ENCODE measurements at regions not wholly inside any gene's neighbourhood (a gene's known extent, or its start where the extent isn't known, plus 50 kb on each side); places are given as distances from the start of the nearest gene placed in this dataset.

GRCh38 chr5:143516249-143516648 is 112.8 kb upstream of the NR3C1 start:
- 0 out of 2 replicates have a peak overlapping the region, but pooled peaks have one; percentile 35 for H3K27ac ChIP-seq (ENCODE audit: low read depth, low read length)
- H2AFZ ChIP-seq (ENCODE audit: low read length, unreplicated experiment): no peak overlapping the region
- H3K79me2 ChIP-seq (ENCODE audit: control insufficient read depth, insufficient read depth, low read length, unreplicated experiment): no peaks in the 10 kb centered on the region
- peaks cover 13% of the 10 kb centered on the region for H3K4me1 ChIP-seq (ENCODE audit: control insufficient read depth, insufficient read depth, low read length, unreplicated experiment)
- no peaks in the 10 kb centered on the region for H3K36me3 ChIP-seq (ENCODE audit: insufficient read depth, low read length)
- no peaks in the 10 kb centered on the region for H3K27me3 ChIP-seq (ENCODE audit: insufficient read depth, low read length)
- H3K4me3 ChIP-seq (ENCODE audit: low read depth, low read length): no peak overlapping the region

GRCh38 chr5:143515829-143516228 is 112.3 kb upstream of the NR3C1 start:
- H2AFZ ChIP-seq (ENCODE audit: low read length, unreplicated experiment): no peak overlapping the region
- H3K79me2 ChIP-seq (ENCODE audit: control insufficient read depth, insufficient read depth, low read length, unreplicated experiment): no peaks in the 10 kb centered on the region
- no peaks in the 10 kb centered on the region for H3K36me3 ChIP-seq (ENCODE audit: insufficient read depth, low read length)
- no peaks in the 10 kb centered on the region for H3K27me3 ChIP-seq (ENCODE audit: insufficient read depth, low read length)
- H3K4me3 ChIP-seq (ENCODE audit: low read depth, low read length): no peak overlapping the region
- peaks cover 13% of the 10 kb centered on the region for H3K4me1 ChIP-seq (ENCODE audit: control insufficient read depth, insufficient read depth, low read length, unreplicated experiment)
- peak overlapping the region; percentile 35; the same call in 1 of the 2 replicates for H3K27ac ChIP-seq (ENCODE audit: low read depth, low read length)

- Histone ChIP-seq H3K4me1 (ENCODE audit: control insufficient read depth, insufficient read depth, low read length, unreplicated experiment) (peaks cover 13% of the 10 kb centered on the region), H3K36me3 (ENCODE audit: insufficient read depth, low read length) (no peaks in the 10 kb centered on the region), H2AFZ (ENCODE audit: low read length, unreplicated experiment) (no peak overlapping the region), H3K27ac (ENCODE audit: low read depth, low read length) (no peak overlapping the region), H3K79me2 (ENCODE audit: control insufficient read depth, insufficient read depth, low read length, unreplicated experiment) (no peaks in the 10 kb centered on the region), H3K4me3 (ENCODE audit: low read depth, low read length) (no peak overlapping the region), H3K27me3 (ENCODE audit: insufficient read depth, low read length) (no peaks in the 10 kb centered on the region)
These were observed 111.3 kb upstream of the NR3C1 start for GRCh38 chr5:143514616-143515335.

- no peak overlapping the region for H3K27ac ChIP-seq (ENCODE audit: low read depth, low read length)
- H2AFZ ChIP-seq (ENCODE audit: low read length, unreplicated experiment): no peak overlapping the region
- H3K27me3 ChIP-seq (ENCODE audit: insufficient read depth, low read length): no peaks in the 10 kb centered on the region
- no peaks in the 10 kb centered on the region for H3K79me2 ChIP-seq (ENCODE audit: control insufficient read depth, insufficient read depth, low read length, unreplicated experiment)
- no peaks in the 10 kb centered on the region for H3K36me3 ChIP-seq (ENCODE audit: insufficient read depth, low read length)
- no peak overlapping the region for H3K4me3 ChIP-seq (ENCODE audit: low read depth, low read length)
- H3K4me1 ChIP-seq (ENCODE audit: control insufficient read depth, insufficient read depth, low read length, unreplicated experiment): peaks cover 13% of the 10 kb centered on the region
These were observed 110.2 kb upstream of the NR3C1 start for GRCh38 chr5:143513720-143514119.

GRCh38 chr5:143511736-143512135 is 108.2 kb upstream of the NR3C1 start:
- Histone ChIP-seq H3K27me3 (ENCODE audit: insufficient read depth, low read length) (no peaks in the 10 kb centered on the region), H3K79me2 (ENCODE audit: control insufficient read depth, insufficient read depth, low read length, unreplicated experiment) (no peaks in the 10 kb centered on the region), H3K4me1 (ENCODE audit: control insufficient read depth, insufficient read depth, low read length, unreplicated experiment) (peaks cover 24% of the 10 kb centered on the region), H3K4me3 (ENCODE audit: low read depth, low read length) (no peak overlapping the region), H2AFZ (ENCODE audit: low read length, unreplicated experiment) (no peak overlapping the region), H3K27ac (ENCODE audit: low read depth, low read length) (no peak overlapping the region), H3K36me3 (ENCODE audit: insufficient read depth, low read length) (no peaks in the 10 kb centered on the region)

- Histone ChIP-seq H3K79me2 (ENCODE audit: control insufficient read depth, insufficient read depth, low read length, unreplicated experiment) (no peaks in the 10 kb centered on the region), H3K36me3 (ENCODE audit: insufficient read depth, low read length) (no peaks in the 10 kb centered on the region), H3K27me3 (ENCODE audit: insufficient read depth, low read length) (no peaks in the 10 kb centered on the region), H2AFZ (ENCODE audit: low read length, unreplicated experiment) (no peak overlapping the region), H3K4me1 (ENCODE audit: control insufficient read depth, insufficient read depth, low read length, unreplicated experiment) (peaks cover 24% of the 10 kb centered on the region), H3K4me3 (ENCODE audit: low read depth, low read length) (no peak overlapping the region), H3K27ac (ENCODE audit: low read depth, low read length) (no peak overlapping the region)
These were observed 106.3 kb upstream of the NR3C1 start for GRCh38 chr5:143509758-143510221.

GRCh38 chr5:143506836-143507552 is 103.5 kb upstream of the NR3C1 start:
- Histone ChIP-seq H3K4me3 (ENCODE audit: low read depth, low read length) (peak overlapping the region; percentile 32), H3K27ac (ENCODE audit: low read depth, low read length) (peak overlapping the region; percentile 80), H2AFZ (ENCODE audit: low read length, unreplicated experiment) (peak overlapping the region; percentile 16), H3K79me2 (ENCODE audit: control insufficient read depth, insufficient read depth, low read length, unreplicated experiment) (no peaks in the 10 kb centered on the region), H3K36me3 (ENCODE audit: insufficient read depth, low read length) (no peaks in the 10 kb centered on the region), H3K27me3 (ENCODE audit: insufficient read depth, low read length) (no peaks in the 10 kb centered on the region), H3K4me1 (ENCODE audit: control insufficient read depth, insufficient read depth, low read length, unreplicated experiment) (peaks cover 24% of the 10 kb centered on the region)

- H3K27me3 ChIP-seq (ENCODE audit: insufficient read depth, low read length): no peaks in the 10 kb centered on the region
- no peak overlapping the region for H2AFZ ChIP-seq (ENCODE audit: low read length, unreplicated experiment)
- H3K79me2 ChIP-seq (ENCODE audit: control insufficient read depth, insufficient read depth, low read length, unreplicated experiment): no peaks in the 10 kb centered on the region
- H3K36me3 ChIP-seq (ENCODE audit: insufficient read depth, low read length): no peaks in the 10 kb centered on the region
- peak overlapping the region; percentile 80 for H3K27ac ChIP-seq (ENCODE audit: low read depth, low read length)
- H3K4me3 ChIP-seq (ENCODE audit: low read depth, low read length): no peak overlapping the region
- peaks cover 24% of the 10 kb centered on the region for H3K4me1 ChIP-seq (ENCODE audit: control insufficient read depth, insufficient read depth, low read length, unreplicated experiment)
These were observed 102.4 kb upstream of the NR3C1 start for GRCh38 chr5:143505934-143506333.

GRCh38 chr5:143505354-143505753 is 101.9 kb upstream of the NR3C1 start:
- H3K27ac ChIP-seq (ENCODE audit: low read depth, low read length): no peak overlapping the region
- no peaks in the 10 kb centered on the region for H3K27me3 ChIP-seq (ENCODE audit: insufficient read depth, low read length)
- H3K4me3 ChIP-seq (ENCODE audit: low read depth, low read length): no peak overlapping the region
- H3K4me1 ChIP-seq (ENCODE audit: control insufficient read depth, insufficient read depth, low read length, unreplicated experiment): peaks cover 24% of the 10 kb centered on the region
- H2AFZ ChIP-seq (ENCODE audit: low read length, unreplicated experiment): no peak overlapping the region
- no peaks in the 10 kb centered on the region for H3K79me2 ChIP-seq (ENCODE audit: control insufficient read depth, insufficient read depth, low read length, unreplicated experiment)
- H3K36me3 ChIP-seq (ENCODE audit: insufficient read depth, low read length): no peaks in the 10 kb centered on the region

GRCh38 chr5:143501310-143502044 is 98.0 kb upstream of the NR3C1 start:
- Histone ChIP-seq H2AFZ (ENCODE audit: low read length, unreplicated experiment) (no peak overlapping the region), H3K4me3 (ENCODE audit: low read depth, low read length) (no peak overlapping the region), H3K36me3 (ENCODE audit: insufficient read depth, low read length) (no peaks in the 10 kb centered on the region), H3K4me1 (ENCODE audit: control insufficient read depth, insufficient read depth, low read length, unreplicated experiment) (peaks cover 10% of the 10 kb centered on the region), H3K27ac (ENCODE audit: low read depth, low read length) (no peak overlapping the region), H3K27me3 (ENCODE audit: insufficient read depth, low read length) (no peaks in the 10 kb centered on the region), H3K79me2 (ENCODE audit: control insufficient read depth, insufficient read depth, low read length, unreplicated experiment) (no peaks in the 10 kb centered on the region)

Data from ACC112 (cell line).